HCT116 (cell line): ENCODE measurements at regions not wholly inside any gene's neighbourhood (a gene's known extent, or its start where the extent isn't known, plus 50 kb on each side); places are given as distances from the start of the nearest gene placed in this dataset.

Source experiments
- ATAC-seq: fragments of 200-7000 bp; cut with Tn5 transposase; 2 replicates; pipeline ENCODE4 v1.9.1; 2020; ENCODE audit warnings: mild to moderate bottlenecking, moderate library complexity
- BruUV-seq: library from RNA; stranded (reverse); fragments of 400-500 nt; replicated peaks from 2 replicates; lab custom pipeline; 2021; lab: Mats Ljungman, UMichigan
- CTCF ChIA-PET: fragments of 300-600 bp; sonication (Branson Sonifier 250); formaldehyde crosslinking; loops from one replicate; lab custom pipeline; 2021; ENCODE audit warnings: antibody characterized with exemption; lab: Charles Lee
- POLR2A ChIA-PET: fragments of 300-600, 350-600 bp; sonication (Branson Sonifier 250); formaldehyde crosslinking; loops from one replicate; lab custom pipeline; 2021; ENCODE audit warnings: antibody characterized with exemption; lab: Charles Lee
- RAD21 ChIA-PET, 2 experiments: fragments of 300-600 bp; sonication (Branson Sonifier 250); formaldehyde crosslinking; loops; one replicate each; lab custom pipeline; 2023; ENCODE audit warnings: low total read pairs in 2 of 2; ENCODE audit not compliant: uncharacterized antibody in 2 of 2, unreplicated experiment in 2 of 2, low non-redundant PET in 1 of 2; lab: Charles Lee
- DNase-seq: peaks from one replicate; pipeline ENCODE4 v3.0.0-alpha.2; 2010; ENCODE audit warnings: low read depth, low spot score
- H2AFZ ChIP-seq: fragments of 200-600 bp; shearing (Covaris generic), sonication (generic); 2 replicates; pipeline ENCODE4 v1.6.1; 2017; ENCODE audit warnings: low read depth, mixed run types, mixed read lengths, antibody characterized with exemption, low read length; ENCODE audit not compliant: poor library complexity, severe bottlenecking
- H3K27ac ChIP-seq: 2 replicates; pipeline ENCODE4 v1.5.1; 2012; ENCODE audit warnings: low read depth, low read length
- H3K27me3 ChIP-seq: fragments of 200-600 bp; sonication (generic); 2 replicates; pipeline ENCODE4 v1.6.1; 2016; ENCODE audit warnings: mixed run types, low read length, mixed read lengths; ENCODE audit not compliant: insufficient read depth
- H3K36me3 ChIP-seq, 2 experiments: fragments of 200-500 bp in 1 of 2; fragments of 200-600 bp in 1 of 2; sonication (Bioruptor generic) in 1 of 2; sonication (generic) in 1 of 2; 2 replicates each; pipeline versions ENCODE4 v1.5.1 to v1.6.1; 2014 to 2016; ENCODE audit warnings: low read length in 2 of 2, inconsistent platforms in 1 of 2, mixed read lengths in 1 of 2, mixed run types in 1 of 2; ENCODE audit not compliant: insufficient read depth in 2 of 2, control insufficient read depth in 1 of 2
- H3K4me1 ChIP-seq, 2 experiments: fragments of 200-600 bp in 1 of 2; sonication (generic) in 1 of 2; 2 replicates each; pipeline versions ENCODE4 v1.5.1 to v1.6.1; 2012 to 2017; ENCODE audit warnings: low read length in 2 of 2, inconsistent platforms in 1 of 2, mild to moderate bottlenecking in 1 of 2, mixed read lengths in 1 of 2, mixed run types in 1 of 2, moderate library complexity in 1 of 2; ENCODE audit not compliant: insufficient read depth in 2 of 2, control insufficient read depth in 1 of 2
- H3K4me2 ChIP-seq: fragments of 200-600 bp; sonication (generic); 2 replicates; pipeline ENCODE4 v1.6.1; 2017; ENCODE audit warnings: mixed run types, low read length, mixed read lengths
- H3K4me3 ChIP-seq, 2 experiments: fragments of 200-600 bp in 1 of 2; sonication (generic) in 1 of 2; replicated peaks in 1 of 2; 2 replicates each; pipeline ENCODE4 v1.5.1; 2011 to 2016; ENCODE audit warnings: low read length in 2 of 2, control low read depth in 1 of 2, low read depth in 1 of 2, mild to moderate bottlenecking in 1 of 2, mixed read lengths in 1 of 2, mixed run types in 1 of 2
- H3K79me2 ChIP-seq: fragments of 200-600 bp; sonication (generic); 2 replicates; pipeline ENCODE4 v1.6.1; 2017; ENCODE audit warnings: mild to moderate bottlenecking, mixed run types, low read length, moderate library complexity, mixed read lengths; ENCODE audit not compliant: insufficient read depth
- H3K9ac ChIP-seq: fragments of 200-600 bp; sonication (generic); 2 replicates; pipeline ENCODE4 v1.6.1; 2016; ENCODE audit warnings: low read length, mixed read lengths
- H3K9me2 ChIP-seq: fragments of 200-600 bp; sonication (generic), shearing (Covaris generic); 2 replicates; pipeline ENCODE4 v1.6.1; 2017; ENCODE audit warnings: mixed run types, mild to moderate bottlenecking, moderate library complexity; ENCODE audit not compliant: insufficient read depth
- H3K9me3 ChIP-seq, 2 experiments: fragments of 200-500 bp in 1 of 2; fragments of 200-600 bp in 1 of 2; sonication (Bioruptor generic) in 1 of 2; sonication (generic) in 1 of 2; 2 replicates each; pipeline ENCODE4 v1.6.1; 2014 to 2017; ENCODE audit warnings: low read length in 2 of 2, mixed read lengths in 2 of 2, inconsistent platforms in 1 of 2, low read depth in 1 of 2, mild to moderate bottlenecking in 1 of 2, mixed run types in 1 of 2, moderate library complexity in 1 of 2; ENCODE audit not compliant: control insufficient read depth in 1 of 2, insufficient read depth in 1 of 2
- H4K20me1 ChIP-seq: fragments of 200-600 bp; sonication (generic), shearing (Covaris generic); 2 replicates; pipeline ENCODE4 v1.6.1; 2017; ENCODE audit warnings: mixed run types, mild to moderate bottlenecking, moderate library complexity; ENCODE audit not compliant: insufficient read depth
- CBX3 ChIP-seq: IDR thresholded peaks from 2 replicates; pipeline ENCODE4 v1.6.1; 2012; ENCODE audit warnings: low read depth
- CTCF ChIP-seq, 3 experiments: fragments of 200-600 bp in 1 of 3; sonication (generic) in 1 of 3; IDR thresholded peaks in 2 of 3; conservative IDR thresholded peaks in 1 of 3; 2 replicates each; pipeline ENCODE4 v1.5.1; 2012 to 2017; ENCODE audit warnings: low read depth in 2 of 3, low read length in 2 of 3, antibody characterized with exemption in 1 of 3, borderline replicate concordance in 1 of 3, control low read depth in 1 of 3, mild to moderate bottlenecking in 1 of 3, mixed read lengths in 1 of 3, mixed run types in 1 of 3, moderate library complexity in 1 of 3; ENCODE audit not compliant: insufficient read depth in 1 of 3
- EGR1 ChIP-seq: IDR thresholded peaks from 2 replicates; pipeline ENCODE4 v1.6.1; 2012; ENCODE audit warnings: low read depth
- ELF1 ChIP-seq: IDR thresholded peaks from 2 replicates; pipeline ENCODE4 v1.6.1; 2012; ENCODE audit warnings: low read depth, borderline replicate concordance
- EZH2 ChIP-seq: fragments of 200-600 bp; sonication (generic); IDR thresholded peaks from 2 replicates; pipeline ENCODE4 v1.6.1; 2017; ENCODE audit warnings: antibody characterized with exemption, mixed run types
- EZH2phosphoT487 ChIP-seq: fragments of 200-600 bp; IDR thresholded peaks from 2 replicates; pipeline ENCODE4 v1.6.1; 2018; ENCODE audit warnings: antibody characterized with exemption, borderline replicate concordance
- POLR2A ChIP-seq: IDR thresholded peaks from 2 replicates; pipeline ENCODE4 v1.7.0; 2011; ENCODE audit warnings: borderline replicate concordance; ENCODE audit not compliant: insufficient read depth, insufficient read length; ENCODE audit errors: extremely low read depth
- POLR2AphosphoS5 ChIP-seq: IDR thresholded peaks from 2 replicates; pipeline ENCODE4 v1.6.1; 2011; ENCODE audit warnings: mild to moderate bottlenecking, low read depth, low read length, moderate library complexity
- RAD21 ChIP-seq: IDR thresholded peaks from 2 replicates; pipeline ENCODE4 v1.6.1; 2012; ENCODE audit warnings: low read depth, mild to moderate bottlenecking
- REST ChIP-seq: IDR thresholded peaks from 2 replicates; pipeline ENCODE4 v1.6.1; 2012; ENCODE audit warnings: low read depth
- SIN3A ChIP-seq: IDR thresholded peaks from 2 replicates; pipeline ENCODE4 v1.6.1; 2012; ENCODE audit warnings: low read depth
- SP1 ChIP-seq: IDR thresholded peaks from 2 replicates; pipeline ENCODE4 v1.6.1; 2012; ENCODE audit warnings: low read depth
- ZBTB33 ChIP-seq: IDR thresholded peaks from 2 replicates; pipeline ENCODE4 v1.6.1; 2011; ENCODE audit warnings: mild to moderate bottlenecking, low read length, moderate library complexity; ENCODE audit not compliant: insufficient replicate concordance; ENCODE audit errors: extremely low read depth
- ZFX ChIP-seq: fragments of 450-650 bp; IDR thresholded peaks from 2 replicates; pipeline ENCODE4 v1.6.1; 2017
- ZNF274 ChIP-seq: fragments of 200-500 bp; sonication (Bioruptor generic); IDR thresholded peaks from 2 replicates; pipeline ENCODE4 v1.6.1; 2014; ENCODE audit warnings: mild to moderate bottlenecking, low read depth, low read length, inconsistent platforms
- intact Hi-C: fragments of 100-400 bp; cut with micrococcal nuclease; formaldehyde crosslinking; loops from 2 replicates; pipeline ENCODE4 v1.10.0; 2022

- H3K79me2 ChIP-seq = no peaks in the 10 kb centered on the region
- H3K9ac ChIP-seq = no peak overlapping the region
- ChIA-PET POLR2A (no interaction called here), CTCF (no interaction called here), RAD21 (no interaction called here)
- no peaks in the 10 kb centered on the region for H4K20me1 ChIP-seq
- DNase-seq (no peak), ATAC-seq (no peak)
- no peaks in the 10 kb centered on the region for H3K9me3 ChIP-seq
- H3K4me2 ChIP-seq = no peak overlapping the region
- no peak overlapping the region for H3K4me3 ChIP-seq
- no peaks in the 10 kb centered on the region for H3K4me1 ChIP-seq
- H2AFZ ChIP-seq = no peak overlapping the region
- no peaks in the 10 kb centered on the region for H3K9me2 ChIP-seq
- intact Hi-C loops = no loop called here
- H3K27ac ChIP-seq = no peak overlapping the region
- TF ChIP-seq ZBTB33 = no peak
- no peak for TF ChIP-seq POLR2A
- no peak for TF ChIP-seq ZNF274
- TF ChIP-seq ELF1 = no peak
- no peak for TF ChIP-seq SIN3A
- no peak for TF ChIP-seq CBX3
- TF ChIP-seq REST = no peak
- no peak for TF ChIP-seq EZH2phosphoT487
- TF ChIP-seq RAD21 = no peak
- TF ChIP-seq POLR2AphosphoS5 = no peak
- no peak for TF ChIP-seq EZH2
- no peak for TF ChIP-seq SP1
- no peak for TF ChIP-seq ZFX
- TF ChIP-seq CTCF (IDR thresholded peaks at IDR 0.05 in 2 of 3, conservative IDR thresholded peaks at IDR 0.05 in 1 of 3; ENCODE audit: borderline replicate concordance in 1 of 3, insufficient read depth in 1 of 3, low read depth in 2 of 3, low read length in 2 of 3) = no peak
- no peak for TF ChIP-seq EGR1
- no peaks in the 10 kb centered on the region for H3K36me3 ChIP-seq
- BruUV-seq = no TSS peak
- H3K27me3 ChIP-seq = no peaks in the 10 kb centered on the region
These were observed 86.6 kb upstream of the NXPH2 start for GRCh38 chr2:138866797-138867196.
